Body of pancreas (tissue), 4 donors: ENCODE measurements at regions not wholly inside any gene's neighbourhood (a gene's known extent, or its start where the extent isn't known, plus 50 kb on each side); places are given as distances from the start of the nearest gene placed in this dataset.

ENCODE experiments used
- ATAC-seq: fragments of 150-250 bp; one replicate; pipeline ENCODE4 v1.9.1; 2016
- DNase-seq, 4 donors: peaks; one replicate each; pipeline ENCODE4 v3.0.0-alpha.2; 2019
- H3K27ac ChIP-seq, 4 donors: fragments of 200-600 bp; sonication (generic); 1 replicate in 3 of 4; 2 replicates in 1 of 4; pipeline versions ENCODE4 v1.5.1 to v1.6.1; 2016 to 2019; ENCODE audit warnings: mild to moderate bottlenecking in 1 of 4, mixed read lengths in 1 of 4, moderate library complexity in 1 of 4
- H3K27me3 ChIP-seq, 2 donors: fragments of 200-600 bp; sonication (generic); one replicate each; pipeline ENCODE4 v1.6.0; 2016; ENCODE audit warnings: mild to moderate bottlenecking in 1 of 2
- H3K36me3 ChIP-seq, 2 donors: fragments of 200-600 bp; sonication (generic); replicated peaks in 1 of 2; 2 replicates each; pipeline ENCODE4 v1.5.1; 2016; ENCODE audit warnings: low read depth in 2 of 2; ENCODE audit not compliant: insufficient read depth in 1 of 2
- H3K4me1 ChIP-seq: fragments of 200-600 bp; sonication (generic); one replicate; pipeline ENCODE4 v1.6.0; 2016
- H3K4me3 ChIP-seq, 2 donors: fragments of 200-600 bp; sonication (generic); 1 replicate in 1 of 2; 2 replicates in 1 of 2; pipeline ENCODE4 v1.5.1; 2016 to 2019
- H3K9me3 ChIP-seq, 3 donors: fragments of 200-600 bp; sonication (generic); 1 replicate in 2 of 3; 2 replicates in 1 of 3; pipeline ENCODE4 v1.5.1; 2016
- POLR2A ChIP-seq, 3 donors: fragments of 450-650 bp; IDR thresholded peaks; one replicate each; pipeline ENCODE4 v1.6.1; 2016; ENCODE audit warnings: antibody characterized with exemption in 3 of 3, mild to moderate bottlenecking in 2 of 3
- WGBS, 2 donors: methylation state at CpG; one replicate each; pipeline ENCODE4 v1.1.5; 2017; 5-methylcytosine and 5-hydroxymethylcytosine counted together
- intact Hi-C: fragments of 100-400 bp; cut with DNase I; formaldehyde crosslinking; loops from one replicate; pipeline ENCODE4 v1.15.1; 2023
- TF ChIP-seq, protein P1 (sequence below), 7 experiments: fragments of 450-650 bp in 4 of 7; fragments of 200-600 bp in 3 of 7; sonication (generic) in 3 of 7; IDR thresholded peaks; one replicate each; pipeline ENCODE4 v1.5.1; 2016 to 2019; ENCODE audit warnings: antibody characterized with exemption in 7 of 7

DNA sequence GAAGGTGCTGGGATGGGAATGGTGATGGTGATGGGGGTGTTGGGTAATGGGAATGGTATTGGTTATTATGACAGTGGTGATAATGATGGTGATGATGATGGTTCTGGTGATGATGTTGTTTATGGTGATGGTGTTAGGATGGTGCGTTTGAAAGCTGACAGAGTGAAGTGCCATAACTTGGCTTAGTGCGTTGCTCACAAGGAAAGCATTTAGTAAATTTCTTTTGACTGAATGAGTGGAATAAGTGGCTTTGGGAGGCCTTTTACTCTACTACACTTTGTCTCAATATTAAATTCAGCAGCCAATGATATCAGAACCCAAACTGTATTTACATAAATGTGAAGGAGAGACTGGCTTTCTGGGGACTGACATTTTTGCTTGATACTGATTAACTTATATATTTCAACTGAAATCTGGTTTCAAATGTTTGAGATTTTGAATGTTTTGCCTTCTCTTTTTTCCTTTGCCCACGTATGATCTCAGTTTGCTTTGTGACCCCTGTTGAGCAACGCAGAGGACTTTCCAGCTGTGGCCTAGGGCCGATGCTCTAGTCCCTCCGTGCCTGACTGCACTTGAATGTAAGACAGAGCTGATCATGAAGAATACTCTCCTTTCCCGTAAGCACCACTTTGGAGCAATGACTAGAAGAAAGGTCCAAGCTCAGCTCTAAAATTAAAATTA lies 128.5 kb upstream of the SH3BP4 start:
- H3K9me3 ChIP-seq: no peaks in the 10 kb centered on the region
- peaks cover 19% of the 10 kb centered on the region for H3K4me1 ChIP-seq
- H3K36me3 ChIP-seq: no peaks in the 10 kb centered on the region
- intact Hi-C loops: no loop called here
- no peak for ATAC-seq
- H3K27ac ChIP-seq: peak overlapping the region; percentile 26 to 76 (median 70)
- H3K27me3 ChIP-seq: no peaks in the 10 kb centered on the region
- DNase-seq: peak in 3 of 4 donors; percentile 20 to 28 (median 22)
- no peak overlapping the region for H3K4me3 ChIP-seq
- TF ChIP-seq, protein P1, sequence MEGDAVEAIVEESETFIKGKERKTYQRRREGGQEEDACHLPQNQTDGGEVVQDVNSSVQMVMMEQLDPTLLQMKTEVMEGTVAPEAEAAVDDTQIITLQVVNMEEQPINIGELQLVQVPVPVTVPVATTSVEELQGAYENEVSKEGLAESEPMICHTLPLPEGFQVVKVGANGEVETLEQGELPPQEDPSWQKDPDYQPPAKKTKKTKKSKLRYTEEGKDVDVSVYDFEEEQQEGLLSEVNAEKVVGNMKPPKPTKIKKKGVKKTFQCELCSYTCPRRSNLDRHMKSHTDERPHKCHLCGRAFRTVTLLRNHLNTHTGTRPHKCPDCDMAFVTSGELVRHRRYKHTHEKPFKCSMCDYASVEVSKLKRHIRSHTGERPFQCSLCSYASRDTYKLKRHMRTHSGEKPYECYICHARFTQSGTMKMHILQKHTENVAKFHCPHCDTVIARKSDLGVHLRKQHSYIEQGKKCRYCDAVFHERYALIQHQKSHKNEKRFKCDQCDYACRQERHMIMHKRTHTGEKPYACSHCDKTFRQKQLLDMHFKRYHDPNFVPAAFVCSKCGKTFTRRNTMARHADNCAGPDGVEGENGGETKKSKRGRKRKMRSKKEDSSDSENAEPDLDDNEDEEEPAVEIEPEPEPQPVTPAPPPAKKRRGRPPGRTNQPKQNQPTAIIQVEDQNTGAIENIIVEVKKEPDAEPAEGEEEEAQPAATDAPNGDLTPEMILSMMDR (IDR thresholded peaks at IDR 0.05): no peak
- TF ChIP-seq POLR2A (IDR thresholded peaks at IDR 0.05): no peak
- 58 to 67% methylated on average over 7 of the region's 7 CpGs for WGBS, 2 donors

DNA sequence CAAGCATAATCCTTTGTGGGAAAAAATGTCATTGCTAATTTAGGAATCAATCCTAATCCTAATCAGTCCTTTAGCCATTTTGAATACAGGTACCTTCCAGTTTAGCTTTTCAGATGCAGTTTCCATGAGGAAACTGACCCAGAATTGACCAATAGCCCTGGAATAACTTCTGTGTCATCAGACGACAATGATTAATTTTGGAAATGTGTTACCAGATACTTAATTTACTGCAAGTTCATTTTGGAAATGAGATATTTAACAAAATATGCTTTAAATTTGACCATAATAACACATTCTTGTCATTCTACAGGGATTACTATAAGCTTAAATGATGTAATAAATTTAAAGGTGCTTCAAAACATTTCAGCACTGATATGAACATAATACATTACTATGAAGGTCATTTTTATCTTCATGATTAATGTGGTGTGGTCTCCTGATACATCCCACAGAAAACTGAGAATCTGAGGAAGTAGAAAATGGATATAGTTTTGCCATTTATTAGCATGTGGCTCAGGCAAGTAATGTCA lies 129.8 kb upstream of the SH3BP4 start:
- H3K27ac ChIP-seq: no peak overlapping the region
- intact Hi-C loops: no loop called here
- no peaks in the 10 kb centered on the region for H3K27me3 ChIP-seq
- DNase-seq (no peak), ATAC-seq (no peak)
- peaks cover 19% of the 10 kb centered on the region for H3K4me1 ChIP-seq
- no peak overlapping the region for H3K4me3 ChIP-seq
- H3K9me3 ChIP-seq: no peaks in the 10 kb centered on the region
- TF ChIP-seq, protein P1 (IDR thresholded peaks at IDR 0.05): no peak
- no peak for TF ChIP-seq POLR2A (IDR thresholded peaks at IDR 0.05)
- H3K36me3 ChIP-seq: no peaks in the 10 kb centered on the region
- WGBS, 2 donors: 94 to 97% methylated on average over 1 of the region's 1 CpG

DNA sequence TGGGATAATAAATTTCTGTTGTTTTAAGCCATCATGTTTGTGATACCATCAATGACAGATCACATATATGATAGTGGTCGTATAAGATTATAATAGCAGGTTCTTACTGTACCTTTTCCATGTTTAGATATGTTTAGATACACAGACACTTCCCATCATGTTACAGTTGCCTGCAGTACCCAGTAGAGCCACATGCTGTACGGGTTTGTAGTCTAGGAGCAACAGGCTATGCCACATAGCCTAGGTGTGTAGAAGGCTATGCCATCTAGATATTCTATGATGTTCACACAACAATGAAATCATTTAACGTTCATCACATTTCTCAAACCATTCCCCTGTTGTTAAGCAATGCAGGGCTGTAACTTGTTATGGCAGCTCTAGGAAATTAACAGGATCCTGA lies 132.9 kb upstream of the SH3BP4 start:
- H3K9me3 ChIP-seq: no peaks in the 10 kb centered on the region
- no peak for DNase-seq
- no peak for TF ChIP-seq POLR2A (IDR thresholded peaks at IDR 0.05)
- TF ChIP-seq, protein P1 (IDR thresholded peaks at IDR 0.05): peak in 1 of 7 experiments; percentile 15

DNA sequence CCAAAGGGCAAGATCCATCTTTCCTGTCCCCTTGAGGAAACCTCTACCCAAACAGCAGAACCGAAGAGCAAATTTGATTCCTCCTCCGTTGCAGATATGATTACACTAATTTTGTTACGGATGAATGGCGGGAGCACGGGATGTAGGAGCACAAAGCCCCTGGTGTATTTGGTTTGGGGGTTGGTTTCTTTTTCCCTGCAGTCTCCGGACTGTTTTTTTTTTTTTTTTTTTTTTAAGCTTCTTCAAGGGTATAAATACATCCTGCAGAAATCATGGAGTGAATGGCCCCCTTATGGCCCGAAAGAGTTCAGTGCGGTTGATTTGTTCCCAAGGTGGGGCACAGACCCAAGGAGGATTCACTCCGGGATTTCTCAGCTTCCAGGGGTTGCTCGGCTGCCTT lies 135.3 kb upstream of the SH3BP4 start:
- Histone ChIP-seq H3K27ac (no peak overlapping the region), H3K4me1 (no peaks in the 10 kb centered on the region), H3K27me3 (no peaks in the 10 kb centered on the region), H3K4me3 (no peak overlapping the region), H3K9me3 (no peaks in the 10 kb centered on the region), H3K36me3 (no peaks in the 10 kb centered on the region)
- ATAC-seq: no peak
- no peak for DNase-seq
- WGBS, 2 donors: 80 to 84% methylated on average over 10 of the region's 10 CpGs
- TF ChIP-seq POLR2A (IDR thresholded peaks at IDR 0.05): no peak
- TF ChIP-seq, protein P1 (IDR thresholded peaks at IDR 0.05): no peak
- intact Hi-C loops: no loop called here

More for the DNA sequence above, 132.9 kb upstream of the SH3BP4 start:
- H3K4me1 ChIP-seq: peaks cover 6% of the 10 kb centered on the region
- H3K27me3 ChIP-seq: no peaks in the 10 kb centered on the region
- 65 to 86% methylated on average over 3 of the region's 3 CpGs for WGBS, 2 donors
- no peak overlapping the region for H3K4me3 ChIP-seq
- no peak overlapping the region for H3K27ac ChIP-seq
- no peaks in the 10 kb centered on the region for H3K36me3 ChIP-seq
- intact Hi-C loops: no loop called here
- ATAC-seq: no peak

DNA sequence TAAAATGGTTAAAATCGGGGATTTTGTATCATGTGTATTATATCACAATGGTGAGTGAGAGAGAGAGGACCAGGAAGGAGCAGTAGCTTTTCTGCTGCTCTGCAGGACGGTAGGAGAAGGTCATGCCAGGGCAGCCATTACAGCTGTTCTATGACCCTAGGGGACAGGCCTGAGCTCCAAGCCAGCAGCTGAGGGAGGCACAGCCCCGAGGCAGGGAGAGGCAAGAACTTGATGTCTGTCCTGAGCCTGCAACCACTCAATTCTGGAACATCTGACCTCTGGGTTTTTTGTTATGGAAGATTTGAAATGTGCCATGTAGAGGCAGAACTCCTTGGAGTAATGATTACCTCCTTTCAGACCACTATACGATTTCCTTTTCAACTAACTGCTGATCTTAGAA lies 135.8 kb upstream of the SH3BP4 start:
- DNase-seq: no peak
- H3K4me3 ChIP-seq: no peak overlapping the region
- WGBS, 2 donors: 73 to 80% methylated on average over 3 to 4 of the region's 4 CpGs
- intact Hi-C loops: no loop called here
- H3K27me3 ChIP-seq: no peaks in the 10 kb centered on the region
- H3K27ac ChIP-seq: no peak overlapping the region
- TF ChIP-seq, protein P1 (IDR thresholded peaks at IDR 0.05): no peak
- TF ChIP-seq POLR2A (IDR thresholded peaks at IDR 0.05): no peak
- ATAC-seq: no peak
- no peaks in the 10 kb centered on the region for H3K36me3 ChIP-seq
- no peaks in the 10 kb centered on the region for H3K9me3 ChIP-seq
- no peaks in the 10 kb centered on the region for H3K4me1 ChIP-seq
